ENCODE measurements at regions not wholly inside any gene's neighbourhood (a gene's known extent, or its start where the extent isn't known, plus 50 kb on each side); places are given as distances from the start of the nearest gene placed in this dataset.

DNA sequence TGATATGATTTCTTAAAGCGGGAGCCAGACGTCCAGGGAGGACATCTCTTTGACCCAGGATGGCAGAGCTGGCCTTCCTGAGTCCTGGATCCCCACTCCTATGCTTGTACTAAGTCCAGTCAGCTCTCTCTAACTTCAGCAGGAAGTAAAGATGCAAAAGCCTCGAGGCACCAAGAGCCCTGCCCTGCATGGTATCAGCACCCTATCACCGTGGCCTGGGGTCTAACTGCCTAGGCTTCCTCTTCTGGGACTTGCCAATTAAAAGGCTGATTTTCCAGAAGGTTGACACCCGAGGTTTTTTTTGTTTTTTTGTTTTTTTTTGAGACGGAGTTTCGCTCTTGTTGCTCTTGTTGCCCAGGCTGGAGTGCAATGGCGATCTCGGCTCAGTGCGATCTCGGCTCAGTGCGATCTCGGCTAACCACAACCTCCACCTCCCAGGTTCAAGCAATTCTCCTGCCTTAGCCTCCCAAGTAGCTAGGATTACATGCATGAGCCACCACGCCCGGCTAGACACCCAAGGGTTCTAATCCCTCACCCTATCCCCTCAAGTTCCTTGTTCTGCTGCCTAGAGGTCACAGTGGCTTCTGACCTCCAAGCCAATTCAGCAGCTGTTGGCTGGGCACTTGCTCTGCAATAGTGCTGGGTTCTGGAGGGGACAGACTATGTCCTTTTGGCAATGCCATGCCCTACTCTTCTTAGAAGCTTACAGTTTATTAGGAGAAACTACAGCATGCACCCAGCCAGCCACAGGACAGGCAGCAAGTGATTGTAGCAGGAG is 50.6 kb upstream of the FTH1 start:
- H3F3A ChIP-seq (ENCODE audit: insufficient read depth, low read length, poor library complexity, severe bottlenecking): no peaks in the 10 kb centered on the region
- no peaks in the 10 kb centered on the region for H3K36me3 ChIP-seq (ENCODE audit: insufficient read depth, low read length)
- no peak overlapping the region for H3K27ac ChIP-seq (ENCODE audit: low read length)
- TF ChIP-seq EZH2 (IDR thresholded peaks at IDR 0.05; ENCODE audit: borderline replicate concordance, insufficient read depth, low read length, poor library complexity, severe bottlenecking) (no peak), RAD21 (conservative IDR thresholded peaks at IDR 0.05) (no peak), EP300 (conservative IDR thresholded peaks at IDR 0.05; ENCODE audit: poor library complexity, severe bottlenecking) (no peak), SMC3 (conservative IDR thresholded peaks at IDR 0.05; ENCODE audit: poor library complexity) (no peak), POLR2AphosphoS5 (IDR thresholded peaks at IDR 0.05) (no peak), REST (IDR thresholded peaks at IDR 0.05; ENCODE audit: borderline replicate concordance) (no peak), CTCF (IDR thresholded peaks at IDR 0.05; ENCODE audit: poor library complexity, severe bottlenecking) (no peak), TAF1 (IDR thresholded peaks at IDR 0.05; ENCODE audit: low read depth) (no peak), MXI1 (conservative IDR thresholded peaks at IDR 0.05; ENCODE audit: poor library complexity, severe bottlenecking) (no peak)
- no peaks in the 10 kb centered on the region for H3K9me3 ChIP-seq (ENCODE audit: low read length)
- no peaks in the 10 kb centered on the region for H4K20me1 ChIP-seq (ENCODE audit: insufficient read depth)
- no peak overlapping the region for H3K4me2 ChIP-seq (ENCODE audit: low read length)
- H3K4me3 ChIP-seq (ENCODE audit: low read length): no peak overlapping the region
- H3K27me3 ChIP-seq (ENCODE audit: insufficient read depth, low read depth, low read length): no peaks in the 10 kb centered on the region
- no peaks in the 10 kb centered on the region for H3K9me2 ChIP-seq (ENCODE audit: insufficient read depth, low read length)
- H2AFZ ChIP-seq (ENCODE audit: low read depth, low read length): no peak overlapping the region
- H3K9ac ChIP-seq (ENCODE audit: low read length): no peak overlapping the region
- no peaks in the 10 kb centered on the region for H3K79me2 ChIP-seq (replicated peaks; ENCODE audit: insufficient read depth, low read length)

Small RNAs in the stretch of these regions (small RNA-seq; reads per million reads assigned to genes)
- 0 reads per million in 3 experiments for gene AP003733.2

Measured in neural cell (in vitro differentiated cells).